H9 (cell line): ENCODE measurements at regions not wholly inside any gene's neighbourhood (a gene's known extent, or its start where the extent isn't known, plus 50 kb on each side); places are given as distances from the start of the nearest gene placed in this dataset.

ENCODE experiments used
- DNase-seq: peaks from one replicate; pipeline ENCODE4 v3.0.0-alpha.2; 2017
- H2AFZ ChIP-seq: one replicate; pipeline ENCODE4 v1.6.1; 2013; ENCODE audit warnings: mild to moderate bottlenecking, low read length, control low read depth, moderate library complexity
- H2AK5ac ChIP-seq: 2 replicates; pipeline ENCODE4 v1.6.1; 2013; ENCODE audit warnings: low read length, control low read depth, mixed read lengths; ENCODE audit not compliant: insufficient read length
- H2BK120ac ChIP-seq: one replicate; pipeline ENCODE4 v1.6.1; 2013; ENCODE audit warnings: low read depth, mild to moderate bottlenecking, low read length, control low read depth, inconsistent platforms; ENCODE audit not compliant: poor library complexity, severe bottlenecking
- H2BK12ac ChIP-seq: 2 replicates; pipeline ENCODE4 v1.6.1; 2013; ENCODE audit warnings: low read length, control low read depth, mixed read lengths, low read depth; ENCODE audit not compliant: insufficient read length
- H2BK15ac ChIP-seq: 2 replicates; pipeline ENCODE4 v1.6.1; 2013; ENCODE audit warnings: low read depth, low read length, control low read depth
- H2BK20ac ChIP-seq: one replicate; pipeline ENCODE4 v1.6.1; 2013; ENCODE audit warnings: low read depth, mild to moderate bottlenecking, low read length, control low read depth, inconsistent platforms; ENCODE audit not compliant: poor library complexity, severe bottlenecking
- H2BK5ac ChIP-seq: 2 replicates; pipeline ENCODE4 v1.6.1; 2013; ENCODE audit warnings: low read length, control low read depth, mixed read lengths; ENCODE audit not compliant: insufficient read length
- H3K14ac ChIP-seq: 2 replicates; pipeline ENCODE4 v1.6.1; 2013; ENCODE audit warnings: low read length, control low read depth; ENCODE audit not compliant: insufficient read depth
- H3K18ac ChIP-seq: 2 replicates; pipeline ENCODE4 v1.6.1; 2013; ENCODE audit warnings: low read depth, mild to moderate bottlenecking, mixed read lengths, low read length, control low read depth; ENCODE audit not compliant: insufficient read length
- H3K23ac ChIP-seq: 2 replicates; pipeline ENCODE4 v1.6.1; 2013; ENCODE audit warnings: low read length, control low read depth, mixed read lengths, low read depth; ENCODE audit not compliant: insufficient read length
- H3K23me2 ChIP-seq: 2 replicates; pipeline ENCODE4 v1.6.1; 2013; ENCODE audit warnings: low read depth, mild to moderate bottlenecking, mixed read lengths, low read length, control low read depth; ENCODE audit not compliant: insufficient read length, poor library complexity, severe bottlenecking
- H3K27ac ChIP-seq: 2 replicates; pipeline ENCODE4 v1.5.1; 2013; ENCODE audit warnings: low read length, control low read depth, mixed read lengths, low read depth; ENCODE audit not compliant: insufficient read length
- H3K27me3 ChIP-seq: 2 replicates; pipeline ENCODE4 v1.6.1; 2013; ENCODE audit warnings: low read length, control low read depth, inconsistent platforms; ENCODE audit not compliant: insufficient read depth
- H3K4ac ChIP-seq: 2 replicates; pipeline ENCODE4 v1.6.1; 2013; ENCODE audit warnings: low read depth, mild to moderate bottlenecking, control low read depth, inconsistent platforms, low read length, moderate library complexity
- H3K4me1 ChIP-seq: 2 replicates; pipeline ENCODE4 v1.6.1; 2013; ENCODE audit warnings: low read length, control low read depth, inconsistent platforms; ENCODE audit not compliant: insufficient read depth
- H3K4me2 ChIP-seq: 2 replicates; pipeline ENCODE4 v1.6.1; 2013; ENCODE audit warnings: low read length, control low read depth, mixed read lengths; ENCODE audit not compliant: insufficient read length, insufficient read depth
- H3K56ac ChIP-seq: 2 replicates; pipeline ENCODE4 v1.6.1; 2013; ENCODE audit warnings: low read depth, mild to moderate bottlenecking, mixed read lengths, low read length, control low read depth; ENCODE audit not compliant: insufficient read length
- H3K79me1 ChIP-seq: 2 replicates; pipeline ENCODE4 v1.6.1; 2013; ENCODE audit warnings: low read depth, mild to moderate bottlenecking, moderate library complexity, low read length, control low read depth, inconsistent platforms; ENCODE audit not compliant: insufficient read depth, poor library complexity, severe bottlenecking
- H3K79me2 ChIP-seq: 2 replicates; pipeline ENCODE4 v1.6.1; 2013; ENCODE audit warnings: low read length, control low read depth, inconsistent platforms; ENCODE audit not compliant: insufficient read depth
- H3K9ac ChIP-seq: 2 replicates; pipeline ENCODE4 v1.6.1; 2013; ENCODE audit warnings: low read length, control low read depth, mixed read lengths; ENCODE audit not compliant: insufficient read length; ENCODE audit errors: extremely low read depth
- H3K9me3 ChIP-seq: one replicate; pipeline ENCODE4 v1.6.1; 2013; ENCODE audit warnings: low read depth, low read length, inconsistent platforms; ENCODE audit not compliant: control insufficient read depth
- H3T11ph ChIP-seq: one replicate; pipeline ENCODE4 v1.6.1; 2013; ENCODE audit warnings: mild to moderate bottlenecking, low read length, control low read depth, inconsistent platforms
- H4K20me1 ChIP-seq: one replicate; pipeline ENCODE4 v1.6.1; 2013; ENCODE audit not compliant: control insufficient read depth, insufficient read length, insufficient read depth
- H4K5ac ChIP-seq: 2 replicates; pipeline ENCODE4 v1.6.1; 2013; ENCODE audit warnings: low read depth, mild to moderate bottlenecking, mixed read lengths, low read length, control low read depth; ENCODE audit not compliant: insufficient read length
- H4K8ac ChIP-seq: replicated peaks from 2 replicates; pipeline ENCODE4 v1.6.1; 2013; ENCODE audit warnings: low read length, control low read depth, mixed read lengths, low read depth; ENCODE audit not compliant: insufficient read length
- H4K91ac ChIP-seq: 2 replicates; pipeline ENCODE4 v1.6.1; 2013; ENCODE audit warnings: low read depth, mild to moderate bottlenecking, moderate library complexity, mixed read lengths, low read length, control low read depth; ENCODE audit not compliant: insufficient read length
- H3K27ac Mint-ChIP-seq, 3 experiments: 2 replicates in 2 of 3; 3 replicates in 1 of 3; pipeline ENCODE4 v1.8.0; 2020 to 2021; ENCODE audit warnings: mixed read lengths in 3 of 3, mild to moderate bottlenecking in 1 of 3, moderate library complexity in 1 of 3
- H3K27me3 Mint-ChIP-seq: 2 replicates; pipeline ENCODE4 v1.8.0; 2021; ENCODE audit warnings: low read depth, mild to moderate bottlenecking, moderate library complexity, mixed read lengths
- H3K36me3 Mint-ChIP-seq, 3 experiments: 2 replicates in 2 of 3; 3 replicates in 1 of 3; pipeline ENCODE4 v1.8.0; 2020 to 2021; ENCODE audit warnings: low read depth in 3 of 3, mixed read lengths in 3 of 3; ENCODE audit not compliant: insufficient read depth in 1 of 3
- H3K4me1 Mint-ChIP-seq, 2 experiments: 2 replicates each; pipeline ENCODE4 v1.8.0; 2020; ENCODE audit warnings: mixed read lengths in 2 of 2
- H3K4me3 Mint-ChIP-seq, 2 experiments: 2 replicates in 1 of 2; 3 replicates in 1 of 2; pipeline ENCODE4 v1.8.0; 2020 to 2021; ENCODE audit warnings: mild to moderate bottlenecking in 2 of 2, mixed read lengths in 2 of 2, moderate library complexity in 1 of 2
- H3K9me3 Mint-ChIP-seq, 2 experiments: 2 replicates in 1 of 2; 3 replicates in 1 of 2; pipeline ENCODE4 v1.8.0; 2020; ENCODE audit warnings: mild to moderate bottlenecking in 2 of 2, mixed read lengths in 2 of 2, moderate library complexity in 1 of 2
- WGBS: extraction: QIAGEN DNeasy Blood & Tissue Kit; methylation state at CpG from one replicate; pipeline ENCODE4 v1.1.7; 2013; ENCODE audit warnings: missing lambda C conversion rate, low lambda C conversion rate, mixed read lengths; ENCODE audit not compliant: insufficient read length; ENCODE audit errors: extremely low coverage; 5-methylcytosine and 5-hydroxymethylcytosine counted together
- TF ChIP-seq, protein P1 (sequence below): fragments of 200-600 bp; sonication (generic); conservative IDR thresholded peaks from 3 replicates; pipeline ENCODE4 v1.8.0; 2021; ENCODE audit warnings: antibody characterized with exemption, mild to moderate bottlenecking

- no peak overlapping the region for H2AFZ ChIP-seq
- no peaks in the 10 kb centered on the region for H3K9me3 ChIP-seq
- H3K79me2 ChIP-seq, result no peaks in the 10 kb centered on the region
- H2AK5ac ChIP-seq, result no peak overlapping the region
- H2BK20ac ChIP-seq, result no peak overlapping the region
- H3K27ac ChIP-seq, result no peak overlapping the region
- Mint-ChIP-seq H3K27ac (no peak overlapping the region; a peak in 1 of 7 replicates), H3K4me3 (no peak overlapping the region), H3K9me3 (peaks cover 0 to under 1% of the 10 kb centered on the region in 2 experiments; a peak in 2 of 5 replicates), H3K4me1 (no peaks in the 10 kb centered on the region), H3K36me3 (no peaks in the 10 kb centered on the region), H3K27me3 (no peaks in the 10 kb centered on the region)
- no peaks in the 10 kb centered on the region for H3K79me1 ChIP-seq
- H3K18ac ChIP-seq, result no peak overlapping the region
- H2BK12ac ChIP-seq, result no peak overlapping the region
- TF ChIP-seq, protein P1, sequence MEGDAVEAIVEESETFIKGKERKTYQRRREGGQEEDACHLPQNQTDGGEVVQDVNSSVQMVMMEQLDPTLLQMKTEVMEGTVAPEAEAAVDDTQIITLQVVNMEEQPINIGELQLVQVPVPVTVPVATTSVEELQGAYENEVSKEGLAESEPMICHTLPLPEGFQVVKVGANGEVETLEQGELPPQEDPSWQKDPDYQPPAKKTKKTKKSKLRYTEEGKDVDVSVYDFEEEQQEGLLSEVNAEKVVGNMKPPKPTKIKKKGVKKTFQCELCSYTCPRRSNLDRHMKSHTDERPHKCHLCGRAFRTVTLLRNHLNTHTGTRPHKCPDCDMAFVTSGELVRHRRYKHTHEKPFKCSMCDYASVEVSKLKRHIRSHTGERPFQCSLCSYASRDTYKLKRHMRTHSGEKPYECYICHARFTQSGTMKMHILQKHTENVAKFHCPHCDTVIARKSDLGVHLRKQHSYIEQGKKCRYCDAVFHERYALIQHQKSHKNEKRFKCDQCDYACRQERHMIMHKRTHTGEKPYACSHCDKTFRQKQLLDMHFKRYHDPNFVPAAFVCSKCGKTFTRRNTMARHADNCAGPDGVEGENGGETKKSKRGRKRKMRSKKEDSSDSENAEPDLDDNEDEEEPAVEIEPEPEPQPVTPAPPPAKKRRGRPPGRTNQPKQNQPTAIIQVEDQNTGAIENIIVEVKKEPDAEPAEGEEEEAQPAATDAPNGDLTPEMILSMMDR, result no peak
- no peak overlapping the region for H2BK120ac ChIP-seq
- H3K4me1 ChIP-seq, result no peaks in the 10 kb centered on the region
- H3K4ac ChIP-seq, result no peak overlapping the region
- no peak overlapping the region for H3K56ac ChIP-seq
- H4K91ac ChIP-seq, result no peak overlapping the region
- no peak overlapping the region for H3K4me2 ChIP-seq
- H4K5ac ChIP-seq, result no peak overlapping the region
- no peak for DNase-seq
- no peak overlapping the region for H3K23ac ChIP-seq
- no peak overlapping the region for H3K14ac ChIP-seq
- WGBS, result no CpG with 5 or more reads among the region's 3 CpGs
- H3T11ph ChIP-seq, result no peak overlapping the region
- H3K27me3 ChIP-seq, result no peaks in the 10 kb centered on the region
- H2BK15ac ChIP-seq, result no peak overlapping the region
- no peaks in the 10 kb centered on the region for H4K20me1 ChIP-seq
- no peak overlapping the region for H3K9ac ChIP-seq
- H3K23me2 ChIP-seq, result no peaks in the 10 kb centered on the region
- no peak overlapping the region for H2BK5ac ChIP-seq
- H4K8ac ChIP-seq, result no peak overlapping the region
Observed at GRCh38 chr6:113451049-113451448, 406.1 kb upstream of the MARCKS start.
